ENCODE measurements at regions not wholly inside any gene's neighbourhood (a gene's known extent, or its start where the extent isn't known, plus 50 kb on each side); places are given as distances from the start of the nearest gene placed in this dataset.

DNA sequence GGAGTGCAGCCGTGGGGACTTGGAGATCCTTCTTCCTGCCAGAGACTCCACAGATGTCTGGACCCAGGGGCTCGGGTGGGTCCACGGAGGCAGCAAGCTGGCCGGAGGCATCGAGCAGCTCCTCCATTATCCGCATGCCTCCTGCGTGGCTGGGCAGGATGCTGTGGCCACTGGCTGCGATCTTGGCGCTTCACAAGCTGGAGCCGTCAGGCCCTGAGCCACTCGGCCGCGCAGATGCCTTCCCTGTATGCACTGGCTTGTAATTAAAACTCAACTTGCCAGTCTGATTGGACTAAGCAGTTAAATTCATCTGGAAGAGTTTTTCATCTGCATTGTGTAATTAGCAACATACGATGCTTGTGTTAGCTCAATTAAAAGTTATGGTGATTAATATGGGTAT, 151.5 kb downstream of the AACS start:
- DNase-seq (ENCODE audit: low spot score in 2 of 2) (no peak), ATAC-seq (no peak)
- H3K36me3 Mint-ChIP-seq = no peaks in the 10 kb centered on the region
- H3K4me3 Mint-ChIP-seq = no peak overlapping the region
- no peaks in the 10 kb centered on the region for H3K4me1 Mint-ChIP-seq
- no peaks in the 10 kb centered on the region for H3K9me3 Mint-ChIP-seq
- no peak overlapping the region for H3K27ac Mint-ChIP-seq

DNA sequence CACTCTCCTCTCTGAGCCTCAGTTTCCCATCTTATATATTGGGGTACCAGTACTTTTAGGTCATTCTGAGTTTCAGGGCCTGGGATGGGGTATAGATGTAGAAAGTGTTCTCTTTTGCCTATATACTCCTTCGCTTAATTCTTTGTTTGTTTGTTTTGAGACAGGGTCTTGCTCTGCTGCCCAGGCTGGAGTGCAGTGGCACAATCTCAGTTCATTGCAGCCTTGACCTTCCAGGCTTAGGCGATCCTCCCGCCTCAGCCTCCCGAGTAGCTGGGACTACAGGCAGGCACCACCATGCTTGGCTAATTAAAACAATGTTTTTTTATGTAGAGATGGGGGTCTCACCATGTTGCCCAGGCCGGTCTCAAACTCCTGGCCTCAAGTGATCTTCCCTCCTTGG, 152.1 kb downstream of the AACS start:
- ATAC-seq = no peak
- H3K4me3 Mint-ChIP-seq = no peak overlapping the region

DNA sequence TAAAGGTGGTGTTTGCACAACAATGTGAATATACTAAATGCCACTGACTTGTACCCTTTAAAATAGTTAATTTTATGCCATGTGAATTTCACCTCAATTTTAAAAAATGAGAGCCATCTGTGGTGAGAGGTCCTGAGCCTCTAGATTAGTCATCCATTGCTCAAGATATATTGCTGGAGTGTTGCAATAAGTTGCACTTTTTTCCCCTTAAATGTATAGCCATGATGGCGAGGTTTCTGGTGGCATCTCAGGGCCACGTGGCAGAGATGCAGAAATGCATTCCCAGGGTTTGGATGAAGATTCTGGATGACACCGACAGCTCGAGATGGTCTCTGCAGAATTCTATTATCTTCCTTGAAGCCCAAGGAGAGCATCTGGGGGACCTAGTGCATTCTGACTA, 153.7 kb downstream of the AACS start:
- ATAC-seq (no peak), DNase-seq (ENCODE audit: low spot score in 2 of 2) (no peak)
- H3K4me1 Mint-ChIP-seq = no peaks in the 10 kb centered on the region
- no peaks in the 10 kb centered on the region for H3K9me3 Mint-ChIP-seq
- H3K27ac Mint-ChIP-seq = no peak overlapping the region
- H3K36me3 Mint-ChIP-seq = no peaks in the 10 kb centered on the region
- H3K4me3 Mint-ChIP-seq = no peak overlapping the region

More for the DNA sequence above, 152.1 kb downstream of the AACS start:
- no peak for DNase-seq (ENCODE audit: low spot score in 2 of 2)
- H3K27ac Mint-ChIP-seq = no peak overlapping the region
- no peaks in the 10 kb centered on the region for H3K36me3 Mint-ChIP-seq
- H3K9me3 Mint-ChIP-seq = no peaks in the 10 kb centered on the region
- H3K4me1 Mint-ChIP-seq = no peaks in the 10 kb centered on the region

DNA sequence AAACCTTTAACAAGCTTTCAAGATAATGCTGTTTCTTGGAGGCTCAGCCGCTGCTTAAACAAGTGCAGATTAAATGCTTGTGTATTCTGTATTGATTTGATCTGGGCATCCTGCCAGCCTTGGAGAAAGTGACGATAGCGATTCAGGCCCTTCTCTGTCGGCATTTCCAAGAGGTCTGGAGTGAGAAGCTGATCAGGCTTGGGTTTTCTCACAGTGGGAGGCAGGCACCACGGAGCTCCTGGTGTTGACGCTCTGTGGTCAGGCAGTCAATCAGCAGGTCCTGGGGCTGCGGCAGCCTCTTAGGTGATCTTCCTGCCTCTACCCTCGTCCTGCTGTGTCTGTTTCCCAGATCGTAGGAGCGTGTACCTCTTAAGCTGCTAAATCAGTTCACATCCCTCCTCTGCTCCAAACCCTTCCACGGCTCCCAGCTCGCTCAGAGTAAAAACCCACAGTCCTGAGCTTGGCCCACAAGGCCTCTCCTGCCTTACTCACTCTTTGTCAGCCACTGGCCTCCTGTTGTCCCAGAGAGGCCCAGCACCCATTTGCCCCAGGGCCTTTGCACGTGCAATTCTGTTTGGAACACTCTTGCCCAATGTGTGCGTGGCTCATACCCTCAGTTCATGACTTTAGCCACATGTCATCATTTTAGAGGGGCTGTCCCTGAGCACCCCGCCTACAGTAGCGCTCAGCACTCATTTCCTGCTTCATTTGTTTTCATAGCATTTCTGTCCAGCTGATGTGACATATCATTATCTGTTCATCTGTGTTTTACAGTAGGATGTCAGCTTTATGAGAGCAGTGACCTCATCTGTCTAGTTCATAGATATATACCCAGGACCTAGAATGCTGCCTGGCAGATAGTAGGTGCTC, 155.4 kb downstream of the AACS start:
- Mint-ChIP-seq H3K36me3 (no peaks in the 10 kb centered on the region), H3K27ac (no peak overlapping the region), H3K4me3 (no peak overlapping the region), H3K4me1 (no peaks in the 10 kb centered on the region), H3K9me3 (no peaks in the 10 kb centered on the region)
- ATAC-seq (no peak), DNase-seq (ENCODE audit: low spot score in 2 of 2) (no peak)

DNA sequence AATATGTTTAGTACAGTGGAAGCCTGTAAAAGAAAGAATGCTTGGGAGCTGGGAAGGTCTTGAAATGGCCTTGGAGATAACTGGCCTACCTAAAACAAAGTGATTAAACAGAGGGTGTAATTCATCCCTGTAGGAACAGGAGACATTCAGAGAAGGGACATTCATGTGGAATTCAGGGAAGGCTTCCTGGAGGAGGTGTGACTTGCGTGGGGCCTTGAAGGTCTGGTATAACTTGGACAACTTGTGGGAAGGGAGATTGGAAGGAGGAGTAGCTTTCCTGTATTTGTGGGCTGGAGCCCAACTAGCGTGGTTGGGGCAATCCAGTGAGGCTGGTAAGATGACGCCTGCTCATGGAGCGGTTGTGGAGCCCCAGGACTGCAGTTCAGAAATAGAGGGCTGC, 156.4 kb downstream of the AACS start:
- Mint-ChIP-seq H3K4me3 (no peak overlapping the region), H3K9me3 (no peaks in the 10 kb centered on the region), H3K36me3 (no peaks in the 10 kb centered on the region), H3K27ac (no peak overlapping the region), H3K4me1 (no peaks in the 10 kb centered on the region)
- no peak for DNase-seq (ENCODE audit: low spot score in 2 of 2)
- ATAC-seq = no peak

DNA sequence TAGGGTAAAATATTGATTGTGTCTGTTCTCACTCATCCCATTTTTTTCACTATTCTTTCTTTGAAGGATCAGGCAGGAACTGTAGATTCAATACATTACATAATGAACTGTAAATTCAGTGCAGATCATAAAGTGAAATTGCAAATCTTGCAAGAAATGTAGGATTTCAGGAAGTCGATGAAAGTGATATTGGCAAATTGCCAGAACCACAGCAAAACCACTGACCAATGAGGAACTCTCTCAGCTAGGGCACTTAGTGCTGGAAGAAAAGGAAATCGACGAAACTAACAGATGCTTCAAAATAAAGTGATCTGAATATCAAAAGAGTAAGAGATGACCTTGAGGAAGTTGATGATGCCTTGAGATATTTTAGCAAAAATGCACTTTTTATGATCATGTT, 157.6 kb downstream of the AACS start:
- no peak overlapping the region for H3K4me3 Mint-ChIP-seq
- no peak overlapping the region for H3K27ac Mint-ChIP-seq
- H3K4me1 Mint-ChIP-seq = no peaks in the 10 kb centered on the region
- H3K36me3 Mint-ChIP-seq = no peaks in the 10 kb centered on the region
- no peaks in the 10 kb centered on the region for H3K9me3 Mint-ChIP-seq
- DNase-seq (ENCODE audit: low spot score in 2 of 2) (no peak), ATAC-seq (no peak)

DNA sequence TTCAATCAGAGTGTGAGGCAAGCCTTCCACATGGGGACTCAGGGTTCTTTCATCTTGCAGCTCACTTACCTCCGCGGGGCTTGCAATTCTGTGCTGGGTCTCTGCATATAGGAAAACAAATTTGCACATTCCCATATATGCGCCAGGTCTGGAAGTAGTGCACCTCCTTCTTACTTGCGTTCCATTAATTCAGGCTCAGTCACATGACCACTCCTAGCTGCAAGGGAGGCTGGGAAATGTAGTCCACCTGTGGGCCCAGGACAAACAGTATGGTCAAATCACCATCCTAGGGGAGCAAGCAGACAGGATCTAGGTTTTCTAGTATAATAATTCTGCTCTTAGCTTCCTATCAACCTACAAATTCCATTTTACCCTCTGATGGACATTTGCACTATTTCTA, 160.4 kb downstream of the AACS start:
- Mint-ChIP-seq H3K9me3 (no peaks in the 10 kb centered on the region), H3K4me3 (no peak overlapping the region), H3K4me1 (no peaks in the 10 kb centered on the region), H3K27ac (no peak overlapping the region), H3K36me3 (no peaks in the 10 kb centered on the region)
- ATAC-seq (no peak), DNase-seq (ENCODE audit: low spot score in 2 of 2) (no peak)

DNA sequence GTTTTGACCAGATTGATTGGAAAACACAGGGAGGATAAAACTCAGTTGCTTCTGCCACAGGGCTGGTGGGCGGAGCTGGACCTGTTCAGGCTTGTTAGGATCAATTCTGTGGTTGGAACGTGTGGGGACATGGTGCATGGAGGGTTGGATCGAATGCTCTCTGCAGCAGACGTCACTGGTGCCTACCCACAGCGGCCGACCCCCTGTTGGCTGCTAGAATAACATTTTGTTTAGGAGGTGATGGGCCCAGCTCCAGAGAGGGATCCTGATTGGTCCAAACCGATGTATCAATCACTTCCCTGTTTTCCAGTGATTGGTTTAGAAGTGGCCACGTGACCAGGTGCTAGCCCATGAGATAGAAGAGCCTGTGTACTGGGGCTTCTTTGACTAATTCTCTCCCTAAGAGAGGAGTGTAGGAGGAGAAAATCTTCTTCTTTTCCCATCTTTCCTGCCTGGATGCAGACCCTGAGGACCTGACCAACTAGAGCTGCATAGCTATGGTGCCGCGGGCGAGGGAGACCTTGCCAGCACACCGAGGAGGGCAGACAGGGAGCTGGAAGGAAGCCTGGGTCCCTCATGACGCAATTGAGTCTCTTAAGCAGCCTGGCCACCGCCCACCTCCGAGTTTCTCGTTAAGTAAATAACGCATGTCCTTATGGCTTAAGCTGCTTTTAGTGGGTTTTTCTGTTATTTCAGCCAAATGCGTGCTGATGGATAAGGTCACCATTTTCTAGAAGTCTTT, 163.5 kb downstream of the AACS start:
- H3K27ac Mint-ChIP-seq = no peak overlapping the region
- no peak for ATAC-seq
- no peaks in the 10 kb centered on the region for H3K36me3 Mint-ChIP-seq
- no peaks in the 10 kb centered on the region for H3K4me1 Mint-ChIP-seq
- H3K4me3 Mint-ChIP-seq = no peak overlapping the region
- H3K9me3 Mint-ChIP-seq = no peaks in the 10 kb centered on the region
- DNase-seq (ENCODE audit: low spot score in 2 of 2) = no peak

DNA sequence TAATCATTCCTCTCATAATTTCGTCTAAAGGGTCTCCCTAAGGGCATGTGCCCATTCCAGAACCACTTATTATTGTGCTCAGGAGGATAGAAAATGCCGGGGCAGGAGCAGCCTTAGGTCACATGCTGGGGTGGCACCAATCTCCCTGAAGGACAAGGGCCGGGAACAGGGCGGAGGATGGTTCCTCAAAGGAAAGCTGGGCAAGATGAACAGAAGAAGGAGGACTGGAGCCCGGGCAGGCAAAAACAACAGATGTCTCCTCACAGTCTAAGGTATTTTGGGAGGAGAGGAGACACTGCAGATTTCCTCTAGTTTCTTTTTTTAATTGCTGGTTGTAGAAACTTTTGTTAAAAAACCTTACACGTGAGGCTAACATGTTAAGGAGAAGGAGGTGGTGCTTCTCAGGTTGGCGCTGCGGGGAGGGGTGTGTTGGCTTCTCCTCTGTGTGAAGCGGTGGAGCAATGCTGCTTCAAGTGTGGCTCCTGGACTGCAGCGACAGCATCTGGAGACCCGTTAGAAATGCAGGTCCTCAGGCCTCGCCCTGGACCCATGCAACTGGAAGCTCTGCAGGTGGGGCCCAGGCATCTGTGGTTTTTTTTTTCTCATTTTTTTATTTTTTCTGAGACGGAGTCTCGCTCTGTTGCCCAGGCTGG, 164.8 kb downstream of the AACS start:
- Mint-ChIP-seq H3K9me3 (no peaks in the 10 kb centered on the region), H3K27ac (no peak overlapping the region), H3K4me3 (no peak overlapping the region), H3K4me1 (no peaks in the 10 kb centered on the region), H3K36me3 (no peaks in the 10 kb centered on the region)
- no peak for DNase-seq (ENCODE audit: low spot score in 2 of 2)
- ATAC-seq = no peak

DNA sequence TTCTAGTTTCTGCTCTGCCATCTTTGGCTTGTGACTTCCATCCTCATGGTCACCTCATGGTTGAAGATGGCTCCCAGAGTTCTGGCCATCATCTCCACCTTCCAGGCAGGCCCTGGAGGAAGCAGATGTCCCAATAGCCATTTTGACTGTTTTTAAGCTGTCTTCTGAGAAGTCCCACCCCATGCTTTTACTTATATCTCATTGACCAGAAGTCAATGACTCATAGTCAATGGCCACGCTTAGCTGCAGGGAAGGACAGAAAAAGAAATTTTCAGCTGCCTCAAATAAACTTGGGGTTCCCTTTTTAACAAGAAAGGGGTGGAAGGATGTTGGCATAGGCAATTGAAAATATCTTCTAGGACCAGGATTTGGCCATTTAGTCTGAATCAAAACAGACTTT, 168.1 kb downstream of the AACS start:
- Mint-ChIP-seq H3K4me3 (no peak overlapping the region), H3K36me3 (no peaks in the 10 kb centered on the region), H3K4me1 (no peaks in the 10 kb centered on the region), H3K27ac (no peak overlapping the region), H3K9me3 (no peaks in the 10 kb centered on the region)
- DNase-seq (ENCODE audit: low spot score in 2 of 2) (no peak), ATAC-seq (no peak)

DNA sequence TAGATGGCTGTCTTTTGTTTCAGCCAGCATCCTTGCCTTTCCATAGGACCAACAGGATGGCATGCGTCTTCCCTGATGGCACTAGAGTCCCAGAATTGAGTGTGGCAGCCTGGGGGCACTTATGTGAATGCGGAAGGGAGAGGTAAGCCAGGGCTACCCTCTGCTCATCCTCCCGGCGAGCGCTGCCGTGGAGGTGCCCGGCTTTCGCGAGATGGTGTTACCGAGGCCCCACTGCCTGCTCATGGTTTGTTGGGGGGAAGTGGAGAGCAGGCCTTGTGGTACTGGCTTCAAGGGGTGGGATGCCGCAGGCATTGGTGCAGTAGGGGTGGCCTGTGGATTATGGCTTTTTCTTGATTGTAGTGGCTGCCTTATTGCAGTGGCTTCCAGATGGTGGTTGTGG, 174.3 kb downstream of the AACS start:
- no peaks in the 10 kb centered on the region for H3K36me3 Mint-ChIP-seq
- DNase-seq (ENCODE audit: low spot score in 2 of 2) (no peak), ATAC-seq (no peak)
- no peaks in the 10 kb centered on the region for H3K9me3 Mint-ChIP-seq
- H3K27ac Mint-ChIP-seq = no peak overlapping the region
- no peaks in the 10 kb centered on the region for H3K4me1 Mint-ChIP-seq
- no peak overlapping the region for H3K4me3 Mint-ChIP-seq

DNA sequence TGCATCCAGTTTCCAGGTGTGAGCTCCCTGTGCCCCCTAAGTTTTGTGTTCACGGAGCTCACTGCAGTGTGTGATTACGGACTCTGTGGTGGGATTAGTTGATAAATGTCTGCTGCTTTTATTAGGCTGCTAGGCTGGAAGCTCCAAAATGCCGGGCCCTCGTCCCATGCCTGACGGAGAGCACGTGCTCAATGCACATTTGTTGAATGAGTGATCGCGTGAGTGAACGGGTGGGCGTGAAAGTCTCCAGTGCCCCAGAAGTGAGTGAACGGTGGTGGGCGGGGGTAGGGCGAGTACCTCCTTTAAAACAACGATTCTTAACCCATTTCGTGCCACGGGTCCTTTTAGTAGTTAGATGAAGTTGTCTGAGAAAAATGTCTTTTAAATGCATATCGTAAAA, 175.5 kb downstream of the AACS start:
- H3K9me3 Mint-ChIP-seq = no peaks in the 10 kb centered on the region

DNA sequence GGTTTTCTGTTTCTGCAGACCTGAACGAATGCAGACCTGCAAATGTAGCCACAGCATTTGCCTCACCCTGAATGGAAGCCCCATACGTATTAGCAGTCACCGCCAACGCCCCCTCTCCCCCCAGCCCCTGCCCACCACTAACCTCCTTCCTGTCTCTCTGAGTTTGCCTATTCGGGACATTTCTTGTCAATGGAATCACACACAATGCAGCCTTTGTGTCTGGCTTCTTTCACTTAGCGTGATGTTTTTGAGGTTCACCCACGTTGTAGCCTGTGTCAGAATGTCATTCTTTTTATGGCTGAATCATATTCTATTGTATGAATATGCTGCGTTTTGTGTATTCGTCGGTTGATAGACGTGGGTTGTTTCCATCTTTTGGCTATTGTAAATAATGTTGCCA, 178.6 kb downstream of the AACS start:
- no peak overlapping the region for H3K27ac Mint-ChIP-seq
- DNase-seq (ENCODE audit: low spot score in 2 of 2) (no peak), ATAC-seq (no peak)
- H3K4me1 Mint-ChIP-seq = no peaks in the 10 kb centered on the region
- no peaks in the 10 kb centered on the region for H3K9me3 Mint-ChIP-seq
- no peaks in the 10 kb centered on the region for H3K36me3 Mint-ChIP-seq
- no peak overlapping the region for H3K4me3 Mint-ChIP-seq

More for the DNA sequence above, 175.5 kb downstream of the AACS start:
- DNase-seq (ENCODE audit: low spot score in 2 of 2) = no peak
- Mint-ChIP-seq H3K4me1 (no peaks in the 10 kb centered on the region), H3K36me3 (no peaks in the 10 kb centered on the region), H3K27ac (no peak overlapping the region), H3K4me3 (no peak overlapping the region)
- no peak for ATAC-seq

DNA sequence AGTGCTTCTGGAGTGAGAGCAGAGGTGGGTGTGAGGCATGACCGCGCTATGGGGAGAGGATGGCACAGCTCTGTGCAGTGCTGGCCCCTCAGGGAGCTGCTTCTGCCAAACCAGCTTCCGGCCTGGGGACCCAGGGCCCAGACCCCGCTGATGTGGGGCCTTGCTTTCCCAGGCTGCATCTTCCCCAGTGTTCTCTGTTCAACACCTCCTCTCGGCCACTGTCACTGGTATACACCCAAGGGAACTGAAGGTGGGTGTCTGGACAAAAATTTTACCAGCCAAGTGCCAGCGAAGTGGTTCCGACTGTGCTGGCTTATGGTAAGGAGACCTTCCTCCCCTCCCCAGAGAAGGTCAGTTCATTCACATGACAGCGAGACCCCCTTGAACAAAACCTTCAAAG, 179.1 kb downstream of the AACS start:
- DNase-seq (ENCODE audit: low spot score in 2 of 2) (no peak), ATAC-seq (no peak)
- Mint-ChIP-seq H3K36me3 (no peaks in the 10 kb centered on the region), H3K4me3 (no peak overlapping the region), H3K4me1 (no peaks in the 10 kb centered on the region), H3K27ac (no peak overlapping the region), H3K9me3 (no peaks in the 10 kb centered on the region)

DNA sequence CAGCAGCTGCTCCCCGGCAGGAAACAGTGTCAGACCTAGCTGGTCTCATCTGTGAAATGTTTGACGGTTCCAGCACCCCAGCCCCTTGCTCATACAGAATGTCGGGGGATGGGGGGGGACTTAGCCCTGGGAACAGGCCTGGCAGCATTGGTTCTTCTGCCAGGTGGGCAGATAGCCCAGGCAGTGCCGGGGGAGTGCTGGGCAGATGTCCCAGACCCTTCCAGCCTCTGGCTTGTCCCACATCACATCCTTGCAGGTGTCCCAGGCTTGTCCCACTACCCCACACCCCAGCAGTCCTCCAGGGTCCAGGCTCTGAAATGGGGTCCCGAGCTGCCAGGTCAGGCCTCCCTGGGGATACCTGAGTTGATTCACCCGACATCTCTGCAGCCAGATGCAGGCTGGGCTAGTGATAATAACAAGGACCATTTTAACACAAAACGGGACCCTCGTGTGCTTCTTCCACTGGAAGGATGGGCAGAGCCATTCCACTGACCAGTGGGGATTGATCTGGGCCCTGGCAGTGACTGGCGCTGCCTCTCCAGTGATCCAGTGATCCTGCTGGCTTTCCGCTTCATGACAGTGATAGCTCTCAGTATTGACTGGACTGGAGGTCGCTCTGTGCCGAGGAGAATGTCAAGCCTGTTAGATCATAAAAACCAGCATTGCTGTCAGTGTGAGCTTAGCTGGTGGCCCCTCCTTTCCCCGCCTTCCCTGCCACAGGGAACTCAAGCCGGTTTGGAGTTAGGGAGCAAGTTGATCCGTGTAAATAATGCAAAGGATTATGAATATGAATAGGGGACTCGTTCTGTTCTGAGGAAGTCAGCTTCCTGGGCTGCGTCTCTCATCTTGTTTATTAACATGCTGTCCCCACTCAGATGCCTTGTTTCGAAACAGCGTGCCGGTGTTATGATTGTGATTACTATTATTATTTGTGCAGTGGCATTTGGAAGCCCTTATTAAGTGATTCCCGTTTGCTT, 180.6 kb downstream of the AACS start:
- Mint-ChIP-seq H3K36me3 (no peaks in the 10 kb centered on the region), H3K9me3 (no peaks in the 10 kb centered on the region), H3K27ac (no peak overlapping the region), H3K4me1 (no peaks in the 10 kb centered on the region), H3K4me3 (no peak overlapping the region)
- DNase-seq (ENCODE audit: low spot score in 2 of 2) (no peak), ATAC-seq (no peak)

Measured in stimulated activated effector memory CD8-positive, alpha-beta T cell treated with anti-CD3 and anti-CD28 coated beads, Interleukin-12 subunit alpha, Interleukin-12 subunit beta, amount 100 ng/mL, for 72 hours (primary cell).